ENCODE measurements at regions not wholly inside any gene's neighbourhood (a gene's known extent, or its start where the extent isn't known, plus 50 kb on each side); places are given as distances from the start of the nearest gene placed in this dataset.

DNA sequence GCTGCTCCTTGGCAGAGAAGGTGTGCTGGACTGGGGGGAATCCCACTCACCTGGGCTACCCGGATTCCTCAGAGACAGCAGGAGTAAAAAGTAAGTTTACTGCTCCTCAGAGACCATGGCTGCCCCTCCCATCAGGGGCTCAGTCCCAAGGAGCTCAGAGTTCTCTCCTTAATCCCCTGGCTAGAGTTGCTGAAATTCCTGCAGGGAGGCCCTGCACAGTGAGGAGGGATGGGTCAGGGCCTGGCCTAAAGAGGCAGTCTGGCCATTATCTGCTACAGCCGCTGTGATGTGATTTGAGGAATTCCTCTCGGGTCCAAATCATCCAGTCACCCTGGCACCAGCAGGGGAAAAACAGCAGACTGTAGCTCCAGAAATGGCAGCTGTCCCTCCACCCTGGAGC is 502.5 kb downstream of the PCDH17 start:
- no peaks in the 10 kb centered on the region for H3K36me3 ChIP-seq (ENCODE audit: control insufficient read depth, low read length)
- H3K4me3 ChIP-seq (ENCODE audit: low read length) = no peak overlapping the region
- H3F3A ChIP-seq (ENCODE audit: control insufficient read depth, insufficient read depth) = no peaks in the 10 kb centered on the region
- H3K4me2 ChIP-seq (ENCODE audit: low read length) = no peak overlapping the region
- H4K20me1 ChIP-seq (ENCODE audit: control insufficient read depth, insufficient read depth, low read depth, low read length) = no peaks in the 10 kb centered on the region
- no peaks in the 10 kb centered on the region for H3K9me2 ChIP-seq (replicated peaks; ENCODE audit: control insufficient read depth, low read length)
- H3K9me3 ChIP-seq (ENCODE audit: control insufficient read depth, insufficient read depth, low read length) = peaks cover 5% of the 10 kb centered on the region; the same call in 1 of the 2 replicates
- no peaks in the 10 kb centered on the region for H3K79me2 ChIP-seq (ENCODE audit: control insufficient read depth, low read length)
- H3K4me1 ChIP-seq (ENCODE audit: control insufficient read depth, low read length) = no peaks in the 10 kb centered on the region
- TF ChIP-seq EZH2phosphoT487 (IDR thresholded peaks at IDR 0.05; ENCODE audit: borderline replicate concordance, low read length) = no peak
- TF ChIP-seq, protein P1, sequence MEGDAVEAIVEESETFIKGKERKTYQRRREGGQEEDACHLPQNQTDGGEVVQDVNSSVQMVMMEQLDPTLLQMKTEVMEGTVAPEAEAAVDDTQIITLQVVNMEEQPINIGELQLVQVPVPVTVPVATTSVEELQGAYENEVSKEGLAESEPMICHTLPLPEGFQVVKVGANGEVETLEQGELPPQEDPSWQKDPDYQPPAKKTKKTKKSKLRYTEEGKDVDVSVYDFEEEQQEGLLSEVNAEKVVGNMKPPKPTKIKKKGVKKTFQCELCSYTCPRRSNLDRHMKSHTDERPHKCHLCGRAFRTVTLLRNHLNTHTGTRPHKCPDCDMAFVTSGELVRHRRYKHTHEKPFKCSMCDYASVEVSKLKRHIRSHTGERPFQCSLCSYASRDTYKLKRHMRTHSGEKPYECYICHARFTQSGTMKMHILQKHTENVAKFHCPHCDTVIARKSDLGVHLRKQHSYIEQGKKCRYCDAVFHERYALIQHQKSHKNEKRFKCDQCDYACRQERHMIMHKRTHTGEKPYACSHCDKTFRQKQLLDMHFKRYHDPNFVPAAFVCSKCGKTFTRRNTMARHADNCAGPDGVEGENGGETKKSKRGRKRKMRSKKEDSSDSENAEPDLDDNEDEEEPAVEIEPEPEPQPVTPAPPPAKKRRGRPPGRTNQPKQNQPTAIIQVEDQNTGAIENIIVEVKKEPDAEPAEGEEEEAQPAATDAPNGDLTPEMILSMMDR (IDR thresholded peaks at IDR 0.05; ENCODE audit: low read depth, low read length, poor library complexity, severe bottlenecking) = no peak
- H3K27ac ChIP-seq (ENCODE audit: low read depth, low read length) = no peak overlapping the region
- no peaks in the 10 kb centered on the region for H3K27me3 ChIP-seq (ENCODE audit: control insufficient read depth, low read length)

DNA sequence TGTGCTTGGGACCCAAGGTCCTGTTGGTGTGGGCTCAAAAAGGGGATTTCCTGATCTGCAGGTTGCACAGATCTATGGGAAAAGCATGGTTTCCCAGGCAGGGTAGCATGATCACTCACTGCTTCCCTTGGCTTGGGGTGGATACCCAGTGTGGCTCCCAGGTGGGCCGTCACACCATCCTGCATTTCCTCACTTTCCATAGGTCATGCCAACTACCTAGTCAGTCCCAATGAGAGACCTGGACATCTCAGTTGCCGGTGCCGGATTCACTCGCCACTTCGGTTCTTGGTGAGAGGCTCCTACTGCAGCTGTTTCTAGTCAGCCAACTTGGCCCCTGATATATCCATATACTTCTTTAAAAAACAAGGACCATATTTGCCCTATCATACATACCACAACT is 503.0 kb downstream of the PCDH17 start:
- Histone ChIP-seq H3K4me3 (ENCODE audit: low read length) (no peak overlapping the region), H3K9me3 (ENCODE audit: control insufficient read depth, insufficient read depth, low read length) (peaks cover 5% of the 10 kb centered on the region; the same call in 1 of the 2 replicates), H3K27me3 (ENCODE audit: control insufficient read depth, low read length) (no peaks in the 10 kb centered on the region), H3K27ac (ENCODE audit: low read depth, low read length) (no peak overlapping the region), H4K20me1 (ENCODE audit: control insufficient read depth, insufficient read depth, low read depth, low read length) (no peaks in the 10 kb centered on the region), H3F3A (ENCODE audit: control insufficient read depth, insufficient read depth) (no peaks in the 10 kb centered on the region), H3K36me3 (ENCODE audit: control insufficient read depth, low read length) (no peaks in the 10 kb centered on the region), H3K79me2 (ENCODE audit: control insufficient read depth, low read length) (no peaks in the 10 kb centered on the region), H3K9me2 (replicated peaks; ENCODE audit: control insufficient read depth, low read length) (no peaks in the 10 kb centered on the region), H3K4me2 (ENCODE audit: low read length) (no peak overlapping the region), H3K4me1 (ENCODE audit: control insufficient read depth, low read length) (no peaks in the 10 kb centered on the region)
- no peak for TF ChIP-seq EZH2phosphoT487 (IDR thresholded peaks at IDR 0.05; ENCODE audit: borderline replicate concordance, low read length)

DNA sequence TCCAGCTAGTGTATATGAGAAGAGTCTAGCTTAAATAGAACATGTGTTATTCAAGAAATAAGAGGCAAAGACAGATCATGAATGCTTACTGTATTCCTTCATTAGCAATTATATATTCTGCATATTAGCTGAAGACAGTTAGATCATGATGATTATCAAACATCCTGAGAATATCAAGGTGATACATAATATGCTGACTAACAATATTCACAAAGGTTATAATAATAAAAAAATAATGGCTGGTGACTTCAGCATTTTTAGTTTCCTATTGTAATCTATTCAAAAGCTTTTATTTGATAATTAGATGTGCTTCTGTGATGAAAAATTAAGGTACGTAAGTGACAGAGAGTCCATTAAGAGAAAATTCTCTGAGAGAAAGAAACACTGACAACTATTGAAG is 511.4 kb downstream of the PCDH17 start:
- Histone ChIP-seq H3F3A (ENCODE audit: control insufficient read depth, insufficient read depth) (no peaks in the 10 kb centered on the region), H3K9me3 (ENCODE audit: control insufficient read depth, insufficient read depth, low read length) (no peaks in the 10 kb centered on the region), H3K79me2 (ENCODE audit: control insufficient read depth, low read length) (no peaks in the 10 kb centered on the region), H3K36me3 (ENCODE audit: control insufficient read depth, low read length) (no peaks in the 10 kb centered on the region), H3K9me2 (replicated peaks; ENCODE audit: control insufficient read depth, low read length) (no peaks in the 10 kb centered on the region), H3K4me3 (ENCODE audit: low read length) (no peak overlapping the region), H3K27me3 (ENCODE audit: control insufficient read depth, low read length) (no peaks in the 10 kb centered on the region), H3K4me1 (ENCODE audit: control insufficient read depth, low read length) (no peaks in the 10 kb centered on the region), H3K27ac (ENCODE audit: low read depth, low read length) (no peak overlapping the region), H4K20me1 (ENCODE audit: control insufficient read depth, insufficient read depth, low read depth, low read length) (no peaks in the 10 kb centered on the region), H3K4me2 (ENCODE audit: low read length) (no peak overlapping the region)
- TF ChIP-seq, protein P1 (IDR thresholded peaks at IDR 0.05; ENCODE audit: low read depth, low read length, poor library complexity, severe bottlenecking) = no peak
- TF ChIP-seq EZH2phosphoT487 (IDR thresholded peaks at IDR 0.05; ENCODE audit: borderline replicate concordance, low read length) = no peak

DNA sequence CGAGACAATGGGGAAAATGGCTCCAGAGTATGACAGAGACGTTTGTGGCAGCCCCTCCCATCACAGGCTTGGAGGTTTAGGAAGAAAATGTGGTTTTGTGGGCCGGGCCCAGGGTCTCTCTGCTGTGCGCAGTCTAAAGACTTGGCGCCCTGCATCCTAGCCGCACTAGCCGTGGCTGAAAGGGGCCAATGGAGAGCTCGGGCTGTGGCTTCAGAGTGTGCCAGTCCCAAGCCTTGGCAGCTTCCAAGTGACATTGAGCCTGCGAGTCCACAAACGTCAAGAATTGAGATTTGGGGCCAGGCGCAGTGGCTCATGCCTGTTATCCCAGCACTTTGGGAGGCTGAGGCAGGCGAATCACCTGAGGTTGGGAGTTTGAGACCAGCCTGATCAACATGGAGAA is 513.1 kb downstream of the PCDH17 start:
- Histone ChIP-seq H3K4me3 (ENCODE audit: low read length) (no peak overlapping the region), H3K9me3 (ENCODE audit: control insufficient read depth, insufficient read depth, low read length) (no peaks in the 10 kb centered on the region), H3K9me2 (replicated peaks; ENCODE audit: control insufficient read depth, low read length) (no peaks in the 10 kb centered on the region), H3K79me2 (ENCODE audit: control insufficient read depth, low read length) (no peaks in the 10 kb centered on the region), H3F3A (ENCODE audit: control insufficient read depth, insufficient read depth) (no peaks in the 10 kb centered on the region), H3K4me1 (ENCODE audit: control insufficient read depth, low read length) (no peaks in the 10 kb centered on the region), H3K27me3 (ENCODE audit: control insufficient read depth, low read length) (no peaks in the 10 kb centered on the region), H3K27ac (ENCODE audit: low read depth, low read length) (no peak overlapping the region), H3K4me2 (ENCODE audit: low read length) (no peak overlapping the region), H3K36me3 (ENCODE audit: control insufficient read depth, low read length) (no peaks in the 10 kb centered on the region), H4K20me1 (ENCODE audit: control insufficient read depth, insufficient read depth, low read depth, low read length) (no peaks in the 10 kb centered on the region)
- TF ChIP-seq EZH2phosphoT487 (IDR thresholded peaks at IDR 0.05; ENCODE audit: borderline replicate concordance, low read length) = no peak
- TF ChIP-seq, protein P1 (IDR thresholded peaks at IDR 0.05; ENCODE audit: low read depth, low read length, poor library complexity, severe bottlenecking) = no peak

Measured in DOHH2 (cell line).